ENCODE measurements at regions not wholly inside any gene's neighbourhood (a gene's known extent, or its start where the extent isn't known, plus 50 kb on each side); places are given as distances from the start of the nearest gene placed in this dataset.

DNA sequence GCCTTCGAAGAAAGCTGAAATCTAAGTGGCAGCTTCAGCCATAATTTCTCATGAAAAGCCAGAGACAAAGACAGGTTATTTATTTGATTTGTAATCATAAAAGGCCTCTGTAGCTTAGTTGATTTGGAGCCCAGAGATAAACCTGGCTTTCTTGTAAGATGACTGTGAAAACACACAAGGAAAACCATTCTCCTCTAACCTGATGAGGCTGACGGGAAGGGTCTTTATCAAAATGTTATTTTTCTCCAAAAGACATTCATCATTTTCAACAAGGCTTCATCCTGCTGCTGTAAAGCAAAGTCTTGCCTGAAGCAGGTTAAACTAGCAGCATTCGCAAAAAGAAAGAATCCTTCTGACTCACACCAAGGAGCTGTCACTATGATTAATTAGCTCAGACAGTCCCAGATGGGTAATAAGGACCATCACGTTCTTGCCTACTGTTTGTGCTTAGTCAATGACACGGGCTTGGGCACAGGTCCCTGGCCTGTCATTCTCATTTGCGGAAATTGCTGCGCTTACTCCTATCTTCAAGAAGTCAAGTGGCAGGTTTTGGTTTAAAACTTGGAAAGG, 286.6 kb downstream of the C12orf75 start:
- Histone ChIP-seq H3K27ac (ENCODE audit: low read depth, low read length) (no peak overlapping the region), H3K18ac (ENCODE audit: low read length) (no peak overlapping the region), H2AFZ (ENCODE audit: insufficient read depth, low read length, poor library complexity) (no peak overlapping the region), H2AK5ac (ENCODE audit: low read length) (no peak overlapping the region), H3K4me2 (ENCODE audit: low read length) (no peak overlapping the region), H4K8ac (ENCODE audit: low read depth, low read length) (no peak overlapping the region), H3K23ac (ENCODE audit: low read length) (no peak overlapping the region), H2BK5ac (ENCODE audit: low read depth, low read length, poor library complexity) (no peak overlapping the region), H2BK12ac (ENCODE audit: low read length) (no peak overlapping the region), H3K9ac (ENCODE audit: low read length) (no peak overlapping the region), H2BK120ac (ENCODE audit: insufficient read depth, low read length, poor library complexity) (no peak overlapping the region), H3K27me3 (ENCODE audit: insufficient read depth, low read length) (no peaks in the 10 kb centered on the region), H3K14ac (ENCODE audit: low read length) (no peak overlapping the region), H4K91ac (ENCODE audit: low read depth, low read length) (no peak overlapping the region), H3K4ac (ENCODE audit: low read depth, low read length) (no peak overlapping the region), H3K4me1 (ENCODE audit: control insufficient read depth in 1 of 2, insufficient read depth in 2 of 2, low read length in 2 of 2) (no peaks in the 10 kb centered on the region), H3K4me3 (ENCODE audit: low read depth, low read length) (no peak overlapping the region), H3K79me2 (ENCODE audit: control insufficient read depth, insufficient read depth, low read length, poor library complexity) (no peaks in the 10 kb centered on the region), H3K79me1 (ENCODE audit: low read length) (no peaks in the 10 kb centered on the region), H3K36me3 (ENCODE audit: control insufficient read depth in 1 of 2, insufficient read depth in 2 of 2, low read length in 2 of 2) (no peaks in the 10 kb centered on the region), H3K9me3 (ENCODE audit: insufficient read depth, low read depth, low read length) (no peaks in the 10 kb centered on the region), H4K12ac (ENCODE audit: low read depth, low read length) (no peak overlapping the region)
- no peak for DNase-seq
- no CpG with 5 or more reads among the region's 7 CpGs for WGBS (ENCODE audit: extremely low coverage, insufficient coverage, insufficient read length)

DNA sequence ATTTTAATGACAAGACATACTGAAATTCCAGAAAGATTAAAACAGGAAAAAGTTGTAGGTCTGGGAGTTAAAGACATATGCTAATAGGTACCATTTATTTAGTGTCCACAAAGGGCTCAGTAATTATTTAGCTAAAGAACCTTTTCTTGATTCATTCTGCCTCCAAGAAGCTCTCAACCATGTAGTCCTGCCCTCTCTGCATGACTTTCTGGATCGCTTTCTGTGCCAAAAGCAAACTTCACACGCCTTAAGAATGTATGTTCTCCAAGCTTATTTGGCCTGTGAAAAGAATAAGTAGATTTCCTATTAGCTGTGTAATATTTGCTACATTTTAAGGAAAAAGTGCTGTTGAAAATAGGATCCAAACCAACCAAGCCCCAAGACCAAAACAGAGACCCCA, 291.7 kb downstream of the C12orf75 start:
- Histone ChIP-seq H3K9me3 (ENCODE audit: insufficient read depth, low read depth, low read length) (no peaks in the 10 kb centered on the region), H2BK120ac (ENCODE audit: insufficient read depth, low read length, poor library complexity) (no peak overlapping the region), H3K14ac (ENCODE audit: low read length) (no peak overlapping the region), H3K23ac (ENCODE audit: low read length) (no peak overlapping the region), H4K8ac (ENCODE audit: low read depth, low read length) (no peak overlapping the region), H4K12ac (ENCODE audit: low read depth, low read length) (no peak overlapping the region), H3K4me3 (ENCODE audit: low read depth, low read length) (no peak overlapping the region), H3K27ac (ENCODE audit: low read depth, low read length) (no peak overlapping the region), H3K9ac (ENCODE audit: low read length) (no peak overlapping the region), H3K4ac (ENCODE audit: low read depth, low read length) (no peak overlapping the region), H3K4me2 (ENCODE audit: low read length) (no peak overlapping the region), H3K18ac (ENCODE audit: low read length) (no peak overlapping the region), H2AK5ac (ENCODE audit: low read length) (no peak overlapping the region), H2AFZ (ENCODE audit: insufficient read depth, low read length, poor library complexity) (no peak overlapping the region), H2BK12ac (ENCODE audit: low read length) (no peak overlapping the region), H3K27me3 (ENCODE audit: insufficient read depth, low read length) (no peaks in the 10 kb centered on the region), H3K36me3 (ENCODE audit: control insufficient read depth in 1 of 2, insufficient read depth in 2 of 2, low read length in 2 of 2) (no peaks in the 10 kb centered on the region), H3K4me1 (ENCODE audit: control insufficient read depth in 1 of 2, insufficient read depth in 2 of 2, low read length in 2 of 2) (no peaks in the 10 kb centered on the region), H3K79me2 (ENCODE audit: control insufficient read depth, insufficient read depth, low read length, poor library complexity) (no peaks in the 10 kb centered on the region), H4K91ac (ENCODE audit: low read depth, low read length) (no peak overlapping the region), H3K79me1 (ENCODE audit: low read length) (no peaks in the 10 kb centered on the region), H2BK5ac (ENCODE audit: low read depth, low read length, poor library complexity) (no peak overlapping the region)
- no CpG with 5 or more reads among the region's 2 CpGs for WGBS (ENCODE audit: extremely low coverage, insufficient coverage, insufficient read length)
- no peak for DNase-seq

DNA sequence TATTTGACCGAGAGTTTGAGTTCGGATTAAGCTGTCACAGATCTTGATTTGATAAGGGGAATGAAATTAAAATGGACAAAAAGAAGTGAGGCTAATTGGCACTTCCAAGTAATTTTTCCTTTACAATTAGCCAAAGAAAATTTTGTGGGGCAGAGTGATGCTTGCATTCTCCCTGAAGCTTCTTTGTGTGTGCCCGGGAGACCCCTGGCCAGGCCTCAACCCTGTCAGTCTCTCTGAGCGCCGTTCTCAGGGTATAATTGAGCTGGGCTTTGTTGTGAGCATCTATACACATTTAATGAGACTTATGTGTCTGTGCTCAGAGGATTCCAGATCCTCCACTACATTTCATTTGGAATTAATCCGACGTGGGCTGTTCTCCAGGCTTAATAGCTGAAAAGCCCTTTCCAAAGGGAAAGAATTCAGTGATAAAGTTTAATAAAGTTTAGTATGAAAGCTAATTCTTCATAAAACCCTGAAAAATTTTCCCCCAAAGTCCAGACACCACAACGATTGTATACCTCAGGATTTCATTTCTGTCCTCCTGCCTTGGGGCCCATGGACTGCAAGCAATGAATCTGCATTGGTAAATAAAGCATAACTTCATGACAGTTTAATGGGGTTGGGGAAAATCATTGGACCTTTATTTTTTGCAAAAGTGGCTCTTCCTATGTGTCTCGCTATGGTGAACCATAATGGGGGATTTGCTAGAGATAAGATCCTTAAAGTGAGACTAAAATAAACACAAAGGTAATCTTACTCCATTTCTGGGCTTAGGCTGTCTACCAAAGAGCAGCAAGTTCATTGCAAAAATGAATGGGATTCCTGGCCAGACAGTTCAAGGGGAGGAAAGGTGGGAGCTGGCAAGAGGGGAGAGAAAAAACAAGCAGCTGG, 292.6 kb downstream of the C12orf75 start:
- H2BK5ac ChIP-seq (ENCODE audit: low read depth, low read length, poor library complexity), result no peak overlapping the region
- H3K9ac ChIP-seq (ENCODE audit: low read length), result no peak overlapping the region
- no peaks in the 10 kb centered on the region for H3K27me3 ChIP-seq (ENCODE audit: insufficient read depth, low read length)
- H3K4me1 ChIP-seq (ENCODE audit: control insufficient read depth in 1 of 2, insufficient read depth in 2 of 2, low read length in 2 of 2), result no peaks in the 10 kb centered on the region
- H3K27ac ChIP-seq (ENCODE audit: low read depth, low read length), result no peak overlapping the region
- no peak overlapping the region for H4K91ac ChIP-seq (ENCODE audit: low read depth, low read length)
- no peak overlapping the region for H3K4me2 ChIP-seq (ENCODE audit: low read length)
- H2AK5ac ChIP-seq (ENCODE audit: low read length), result no peak overlapping the region
- no peaks in the 10 kb centered on the region for H3K79me2 ChIP-seq (ENCODE audit: control insufficient read depth, insufficient read depth, low read length, poor library complexity)
- WGBS (ENCODE audit: extremely low coverage, insufficient coverage, insufficient read length), result no CpG with 5 or more reads among the region's 9 CpGs
- H3K36me3 ChIP-seq (ENCODE audit: control insufficient read depth in 1 of 2, insufficient read depth in 2 of 2, low read length in 2 of 2), result no peaks in the 10 kb centered on the region
- H3K18ac ChIP-seq (ENCODE audit: low read length), result no peak overlapping the region
- DNase-seq, result no peak
- H3K79me1 ChIP-seq (ENCODE audit: low read length), result no peaks in the 10 kb centered on the region
- H2BK12ac ChIP-seq (ENCODE audit: low read length), result no peak overlapping the region
- no peak overlapping the region for H3K4ac ChIP-seq (ENCODE audit: low read depth, low read length)
- no peak overlapping the region for H4K12ac ChIP-seq (ENCODE audit: low read depth, low read length)
- no peak overlapping the region for H3K14ac ChIP-seq (ENCODE audit: low read length)
- no peak overlapping the region for H4K8ac ChIP-seq (ENCODE audit: low read depth, low read length)
- no peak overlapping the region for H3K4me3 ChIP-seq (ENCODE audit: low read depth, low read length)
- H3K9me3 ChIP-seq (ENCODE audit: insufficient read depth, low read depth, low read length), result no peaks in the 10 kb centered on the region
- H3K23ac ChIP-seq (ENCODE audit: low read length), result no peak overlapping the region
- no peak overlapping the region for H2AFZ ChIP-seq (ENCODE audit: insufficient read depth, low read length, poor library complexity)
- H2BK120ac ChIP-seq (ENCODE audit: insufficient read depth, low read length, poor library complexity), result no peak overlapping the region

DNA sequence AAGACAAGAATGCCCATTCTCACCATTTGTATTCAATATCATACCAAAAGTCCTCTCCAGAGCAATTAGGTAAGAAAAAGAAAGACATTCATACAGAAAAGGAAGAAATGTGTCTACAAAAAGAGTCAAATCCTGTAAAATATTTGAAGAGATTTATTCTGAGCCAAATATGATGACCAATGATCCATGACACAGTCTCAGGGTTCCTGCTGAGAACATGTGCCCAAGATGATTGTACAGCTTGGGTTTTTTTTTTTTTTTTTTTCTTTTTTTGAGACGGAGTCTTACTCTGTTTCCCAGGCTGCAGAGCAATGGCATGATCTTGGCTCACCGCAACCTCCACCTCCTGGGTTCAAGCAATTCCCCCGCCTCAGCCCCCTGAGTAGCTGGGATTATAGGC, 296.2 kb downstream of the C12orf75 start:
- H3K27ac ChIP-seq (ENCODE audit: low read depth, low read length), result no peak overlapping the region
- H3K23ac ChIP-seq (ENCODE audit: low read length), result no peak overlapping the region
- H4K8ac ChIP-seq (ENCODE audit: low read depth, low read length), result no peak overlapping the region
- H3K79me2 ChIP-seq (ENCODE audit: control insufficient read depth, insufficient read depth, low read length, poor library complexity), result no peaks in the 10 kb centered on the region
- no peak overlapping the region for H3K14ac ChIP-seq (ENCODE audit: low read length)
- no peaks in the 10 kb centered on the region for H3K27me3 ChIP-seq (ENCODE audit: insufficient read depth, low read length)
- DNase-seq, result no peak
- no peak overlapping the region for H2BK12ac ChIP-seq (ENCODE audit: low read length)
- H2BK5ac ChIP-seq (ENCODE audit: low read depth, low read length, poor library complexity), result no peak overlapping the region
- no peaks in the 10 kb centered on the region for H3K79me1 ChIP-seq (ENCODE audit: low read length)
- no peaks in the 10 kb centered on the region for H3K9me3 ChIP-seq (ENCODE audit: insufficient read depth, low read depth, low read length)
- no peak overlapping the region for H3K9ac ChIP-seq (ENCODE audit: low read length)
- no peaks in the 10 kb centered on the region for H3K36me3 ChIP-seq (ENCODE audit: control insufficient read depth in 1 of 2, insufficient read depth in 2 of 2, low read length in 2 of 2)
- no peak overlapping the region for H2AFZ ChIP-seq (ENCODE audit: insufficient read depth, low read length, poor library complexity)
- no peak overlapping the region for H3K18ac ChIP-seq (ENCODE audit: low read length)
- no peak overlapping the region for H2BK120ac ChIP-seq (ENCODE audit: insufficient read depth, low read length, poor library complexity)
- no CpG with 5 or more reads among the region's 3 CpGs for WGBS (ENCODE audit: extremely low coverage, insufficient coverage, insufficient read length)
- no peak overlapping the region for H3K4ac ChIP-seq (ENCODE audit: low read depth, low read length)
- no peak overlapping the region for H4K91ac ChIP-seq (ENCODE audit: low read depth, low read length)
- no peak overlapping the region for H2AK5ac ChIP-seq (ENCODE audit: low read length)
- H3K4me1 ChIP-seq (ENCODE audit: control insufficient read depth in 1 of 2, insufficient read depth in 2 of 2, low read length in 2 of 2), result no peaks in the 10 kb centered on the region
- H3K4me3 ChIP-seq (ENCODE audit: low read depth, low read length), result no peak overlapping the region
- H3K4me2 ChIP-seq (ENCODE audit: low read length), result no peak overlapping the region
- no peak overlapping the region for H4K12ac ChIP-seq (ENCODE audit: low read depth, low read length)
